ENCODE measurements at regions not wholly inside any gene's neighbourhood (a gene's known extent, or its start where the extent isn't known, plus 50 kb on each side); places are given as distances from the start of the nearest gene placed in this dataset.

- TF ChIP-seq CTCF (IDR thresholded peaks at IDR 0.05; ENCODE audit: low read depth, low read length, poor library complexity, severe bottlenecking) (no peak), EZH2phosphoT487 (IDR thresholded peaks at IDR 0.05; ENCODE audit: borderline replicate concordance, low read length) (no peak)
Measured at GRCh38 chr16:6665126-6665525, 667.5 kb upstream of the RBFOX1 start.
